Ovary (tissue), 3 donors: ENCODE measurements at regions not wholly inside any gene's neighbourhood (a gene's known extent, or its start where the extent isn't known, plus 50 kb on each side); places are given as distances from the start of the nearest gene placed in this dataset.

Experiments used
- EP300 ChIP-seq: sonication (generic); formaldehyde crosslinking; IDR thresholded peaks from one replicate; pipeline ENCODE4 v1.6.1; 2017; ENCODE audit warnings: antibody characterized with exemption
- TF ChIP-seq, protein P1 (sequence below), 3 donors: fragments of 450-650 bp in 2 of 3; fragments of 200-600 bp in 1 of 3; IDR thresholded peaks; one replicate each; pipeline versions ENCODE4 v1.5.1 to v1.8.0; 2016 to 2022; ENCODE audit warnings: antibody characterized with exemption in 3 of 3, mild to moderate bottlenecking in 1 of 3
- donor health status: DM: no; HTN: no; CAD: no.

DNA sequence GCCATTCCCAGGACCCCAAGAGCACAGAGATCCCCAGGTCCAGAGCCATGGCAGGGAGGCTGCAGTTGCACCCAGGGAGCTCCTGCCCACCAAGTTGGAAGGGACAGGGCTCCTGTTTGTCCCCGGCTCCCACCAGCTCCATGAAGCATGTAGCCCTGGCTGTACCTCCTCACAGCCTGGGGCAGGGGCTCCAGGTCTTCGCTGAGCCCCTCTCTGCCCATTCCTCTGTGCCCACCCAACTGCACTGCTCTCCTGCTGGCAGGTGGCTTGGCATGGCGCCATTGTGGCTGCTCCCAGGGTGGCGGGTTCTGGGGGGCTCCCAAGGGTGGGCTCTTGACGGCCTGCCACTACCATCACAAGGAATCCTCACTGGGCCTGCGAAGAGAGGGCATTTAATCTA is 197.5 kb upstream of the DAB2 start:
- TF ChIP-seq, protein P1, sequence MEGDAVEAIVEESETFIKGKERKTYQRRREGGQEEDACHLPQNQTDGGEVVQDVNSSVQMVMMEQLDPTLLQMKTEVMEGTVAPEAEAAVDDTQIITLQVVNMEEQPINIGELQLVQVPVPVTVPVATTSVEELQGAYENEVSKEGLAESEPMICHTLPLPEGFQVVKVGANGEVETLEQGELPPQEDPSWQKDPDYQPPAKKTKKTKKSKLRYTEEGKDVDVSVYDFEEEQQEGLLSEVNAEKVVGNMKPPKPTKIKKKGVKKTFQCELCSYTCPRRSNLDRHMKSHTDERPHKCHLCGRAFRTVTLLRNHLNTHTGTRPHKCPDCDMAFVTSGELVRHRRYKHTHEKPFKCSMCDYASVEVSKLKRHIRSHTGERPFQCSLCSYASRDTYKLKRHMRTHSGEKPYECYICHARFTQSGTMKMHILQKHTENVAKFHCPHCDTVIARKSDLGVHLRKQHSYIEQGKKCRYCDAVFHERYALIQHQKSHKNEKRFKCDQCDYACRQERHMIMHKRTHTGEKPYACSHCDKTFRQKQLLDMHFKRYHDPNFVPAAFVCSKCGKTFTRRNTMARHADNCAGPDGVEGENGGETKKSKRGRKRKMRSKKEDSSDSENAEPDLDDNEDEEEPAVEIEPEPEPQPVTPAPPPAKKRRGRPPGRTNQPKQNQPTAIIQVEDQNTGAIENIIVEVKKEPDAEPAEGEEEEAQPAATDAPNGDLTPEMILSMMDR (IDR thresholded peaks at IDR 0.05) = no peak
- no peak for TF ChIP-seq EP300
